ENCODE measurements at regions not wholly inside any gene's neighbourhood (a gene's known extent, or its start where the extent isn't known, plus 50 kb on each side); places are given as distances from the start of the nearest gene placed in this dataset.

DNA sequence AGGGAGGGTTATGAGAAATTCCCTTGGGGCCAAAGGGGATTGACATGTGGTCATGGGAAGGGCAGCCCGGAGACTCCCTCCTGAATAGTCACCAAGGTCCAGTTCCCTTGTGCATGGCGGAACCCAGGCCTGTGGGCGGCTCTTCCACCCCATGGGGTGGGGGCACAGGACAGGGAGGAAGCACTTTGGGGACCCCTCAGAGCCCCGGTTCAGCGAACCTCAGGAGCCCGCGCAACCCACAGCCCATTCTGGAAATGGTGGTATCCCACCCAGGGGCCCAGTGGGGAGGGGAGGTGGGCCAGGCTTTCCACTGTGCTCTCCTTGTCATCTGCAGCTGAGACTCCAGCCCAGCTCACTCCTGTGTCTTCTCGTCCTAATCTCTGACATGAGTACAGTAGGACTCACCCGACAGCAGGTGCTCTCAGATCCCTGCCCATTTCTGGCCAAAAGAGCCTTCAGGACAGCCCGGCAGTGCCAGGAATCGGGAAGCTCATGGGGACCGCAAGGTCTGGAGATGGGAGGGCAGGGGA, 255.2 kb upstream of the SFSWAP start:
- H3K27ac ChIP-seq (ENCODE audit: control insufficient read depth, insufficient read depth, low read length) = no peak overlapping the region
- dilution Hi-C loops (cut with MboI; ENCODE audit: extremely low pct_ligation_motif_present, low sequenced_read_pairs) = no loop called here
- H3K9ac ChIP-seq (ENCODE audit: control insufficient read depth, extremely low read depth, insufficient read depth, low read length) = no peak overlapping the region
- no peak overlapping the region for H3K4me2 ChIP-seq (ENCODE audit: control insufficient read depth, extremely low read depth, insufficient read depth, low read depth, low read length)
- no peaks in the 10 kb centered on the region for H3K4me1 ChIP-seq (ENCODE audit: control insufficient read depth, extremely low read depth, insufficient read depth, low read length)
- no peaks in the 10 kb centered on the region for H3K9me1 ChIP-seq (ENCODE audit: control insufficient read depth, extremely low read depth, insufficient read depth, low read length)
- H3K4me3 ChIP-seq (ENCODE audit: control insufficient read depth in 2 of 3, extremely low read depth in 1 of 3, insufficient read depth in 2 of 3, low read depth in 1 of 3, low read length in 3 of 3) = no peak overlapping the region
- H2AFZ ChIP-seq (ENCODE audit: control insufficient read depth, low read length) = no peak overlapping the region
- no peaks in the 10 kb centered on the region for H3K79me2 ChIP-seq (ENCODE audit: control insufficient read depth, insufficient read depth, low read length)
- H3K36me3 ChIP-seq (ENCODE audit: control insufficient read depth in 2 of 2, extremely low read depth in 1 of 2, insufficient read depth in 2 of 2, low read length in 2 of 2) = no peaks in the 10 kb centered on the region
- FAIRE-seq (no peak), DNase-seq (ENCODE audit: low read depth, low spot score) (no peak)
- peaks cover 7% of the 10 kb centered on the region for H3K27me3 ChIP-seq (ENCODE audit: control insufficient read depth, extremely low read depth, insufficient read depth, low read length)
- TF ChIP-seq, protein P1, sequence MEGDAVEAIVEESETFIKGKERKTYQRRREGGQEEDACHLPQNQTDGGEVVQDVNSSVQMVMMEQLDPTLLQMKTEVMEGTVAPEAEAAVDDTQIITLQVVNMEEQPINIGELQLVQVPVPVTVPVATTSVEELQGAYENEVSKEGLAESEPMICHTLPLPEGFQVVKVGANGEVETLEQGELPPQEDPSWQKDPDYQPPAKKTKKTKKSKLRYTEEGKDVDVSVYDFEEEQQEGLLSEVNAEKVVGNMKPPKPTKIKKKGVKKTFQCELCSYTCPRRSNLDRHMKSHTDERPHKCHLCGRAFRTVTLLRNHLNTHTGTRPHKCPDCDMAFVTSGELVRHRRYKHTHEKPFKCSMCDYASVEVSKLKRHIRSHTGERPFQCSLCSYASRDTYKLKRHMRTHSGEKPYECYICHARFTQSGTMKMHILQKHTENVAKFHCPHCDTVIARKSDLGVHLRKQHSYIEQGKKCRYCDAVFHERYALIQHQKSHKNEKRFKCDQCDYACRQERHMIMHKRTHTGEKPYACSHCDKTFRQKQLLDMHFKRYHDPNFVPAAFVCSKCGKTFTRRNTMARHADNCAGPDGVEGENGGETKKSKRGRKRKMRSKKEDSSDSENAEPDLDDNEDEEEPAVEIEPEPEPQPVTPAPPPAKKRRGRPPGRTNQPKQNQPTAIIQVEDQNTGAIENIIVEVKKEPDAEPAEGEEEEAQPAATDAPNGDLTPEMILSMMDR (optimal IDR thresholded peaks at IDR 0.05 in 1 of 3, IDR thresholded peaks at IDR 0.05 in 1 of 3, conservative IDR thresholded peaks at IDR 0.05 in 1 of 3; ENCODE audit: extremely low read depth in 1 of 3, insufficient read depth in 2 of 3, low read length in 3 of 3) = no peak
- no peak for TF ChIP-seq EZH2 (IDR thresholded peaks at IDR 0.05; ENCODE audit: low read length)
- no peaks in the 10 kb centered on the region for H4K20me1 ChIP-seq (ENCODE audit: control insufficient read depth, extremely low read depth, insufficient read depth, low read length)
- no peaks in the 10 kb centered on the region for H3K9me3 ChIP-seq (ENCODE audit: control insufficient read depth, low read depth, low read length)

DNA sequence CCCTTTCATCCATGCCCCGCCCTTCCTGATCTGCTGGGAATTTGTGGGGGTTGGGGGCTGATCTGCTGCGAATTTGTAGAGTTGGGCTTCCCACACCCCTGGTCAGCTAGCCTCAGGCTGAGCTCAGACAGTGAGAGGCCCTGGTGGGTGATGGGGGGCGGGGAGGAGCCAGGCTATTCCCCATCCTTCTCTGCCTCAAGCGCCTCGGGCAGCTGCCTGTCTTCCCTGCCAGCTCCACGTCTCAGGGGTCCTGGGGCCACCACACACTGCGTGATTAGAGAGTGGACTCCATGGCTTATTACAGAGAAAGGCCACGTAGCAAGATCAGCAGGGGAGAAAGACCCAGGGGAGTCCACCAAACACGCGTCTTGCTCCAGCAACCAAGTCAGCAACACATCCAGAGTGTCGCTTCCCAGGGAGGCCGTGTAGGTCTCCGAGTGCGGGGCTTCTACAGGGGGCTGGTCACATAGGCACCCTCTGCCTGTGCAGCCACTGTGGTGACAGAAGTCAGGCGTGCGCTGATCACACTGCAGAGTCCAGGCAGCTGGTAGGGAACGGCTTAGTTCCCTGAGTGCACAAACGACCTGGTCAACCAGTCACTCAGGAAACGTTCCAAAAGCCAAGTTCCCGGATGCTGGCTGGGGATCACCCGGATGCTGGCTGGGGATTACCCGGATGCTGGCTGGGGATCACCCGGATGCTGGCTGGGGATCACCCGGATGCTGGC, 254.4 kb upstream of the SFSWAP start:
- H3K27ac ChIP-seq (ENCODE audit: control insufficient read depth, insufficient read depth, low read length) = no peak overlapping the region
- TF ChIP-seq EZH2 (IDR thresholded peaks at IDR 0.05; ENCODE audit: low read length) = no peak
- TF ChIP-seq, protein P1 (optimal IDR thresholded peaks at IDR 0.05 in 1 of 3, IDR thresholded peaks at IDR 0.05 in 1 of 3, conservative IDR thresholded peaks at IDR 0.05 in 1 of 3; ENCODE audit: extremely low read depth in 1 of 3, insufficient read depth in 2 of 3, low read length in 3 of 3) = no peak
- H3K9me3 ChIP-seq (ENCODE audit: control insufficient read depth, low read depth, low read length) = no peaks in the 10 kb centered on the region
- no peak overlapping the region for H3K9ac ChIP-seq (ENCODE audit: control insufficient read depth, extremely low read depth, insufficient read depth, low read length)
- H3K79me2 ChIP-seq (ENCODE audit: control insufficient read depth, insufficient read depth, low read length) = no peaks in the 10 kb centered on the region
- H2AFZ ChIP-seq (ENCODE audit: control insufficient read depth, low read length) = no peak overlapping the region
- FAIRE-seq (no peak), DNase-seq (ENCODE audit: low read depth, low spot score) (no peak)
- no peaks in the 10 kb centered on the region for H3K36me3 ChIP-seq (ENCODE audit: control insufficient read depth in 2 of 2, extremely low read depth in 1 of 2, insufficient read depth in 2 of 2, low read length in 2 of 2)
- H3K27me3 ChIP-seq (ENCODE audit: control insufficient read depth, extremely low read depth, insufficient read depth, low read length) = peaks cover 7% of the 10 kb centered on the region
- no peaks in the 10 kb centered on the region for H4K20me1 ChIP-seq (ENCODE audit: control insufficient read depth, extremely low read depth, insufficient read depth, low read length)
- H3K4me1 ChIP-seq (ENCODE audit: control insufficient read depth, extremely low read depth, insufficient read depth, low read length) = no peaks in the 10 kb centered on the region
- no peaks in the 10 kb centered on the region for H3K9me1 ChIP-seq (ENCODE audit: control insufficient read depth, extremely low read depth, insufficient read depth, low read length)
- no peak overlapping the region for H3K4me3 ChIP-seq (ENCODE audit: control insufficient read depth in 2 of 3, extremely low read depth in 1 of 3, insufficient read depth in 2 of 3, low read depth in 1 of 3, low read length in 3 of 3)
- no peak overlapping the region for H3K4me2 ChIP-seq (ENCODE audit: control insufficient read depth, extremely low read depth, insufficient read depth, low read depth, low read length)
- dilution Hi-C loops (cut with MboI; ENCODE audit: extremely low pct_ligation_motif_present, low sequenced_read_pairs) = no loop called here

Data from keratinocyte (primary cell).